Natural killer cell (primary cell): ENCODE measurements at regions not wholly inside any gene's neighbourhood (a gene's known extent, or its start where the extent isn't known, plus 50 kb on each side); places are given as distances from the start of the nearest gene placed in this dataset.

Experiments used
- ATAC-seq, 3 donors: fragments of 150-1000 bp in 2 of 3; fragments of 200-7000 bp in 1 of 3; cut with Tn5 transposase; 1 replicate in 1 of 3; 2 replicates in 2 of 3; pipeline ENCODE4 v1.10.0; 2021; ENCODE audit warnings: mild to moderate bottlenecking in 2 of 3, moderate library complexity in 2 of 3
- DNase-seq, 2 donors: peaks; one replicate each; pipeline versions ENCODE4 v3.0.0 to v3.0.0-alpha.2; 2013 to 2021; ENCODE audit warnings: mixed read lengths in 1 of 2
- H3K27ac ChIP-seq: one replicate; pipeline ENCODE4 v1.5.1; 2013; ENCODE audit warnings: mild to moderate bottlenecking, low read length
- H3K27me3 ChIP-seq: one replicate; pipeline ENCODE4 v1.6.1; 2013; ENCODE audit warnings: low read length; ENCODE audit not compliant: control insufficient read depth, insufficient read depth
- H3K36me3 ChIP-seq: one replicate; pipeline ENCODE4 v1.6.1; 2013; ENCODE audit warnings: low read length; ENCODE audit not compliant: control insufficient read depth, insufficient read depth
- H3K4me1 ChIP-seq: one replicate; pipeline ENCODE4 v1.6.1; 2013; ENCODE audit warnings: low read length; ENCODE audit not compliant: control insufficient read depth, insufficient read depth
- H3K4me3 ChIP-seq: one replicate; pipeline ENCODE4 v1.5.1; 2013; ENCODE audit warnings: low read length
- H3K9me3 ChIP-seq: one replicate; pipeline ENCODE4 v1.6.1; 2013; ENCODE audit warnings: low read length; ENCODE audit not compliant: control insufficient read depth, insufficient read depth
- H3K27ac Mint-ChIP-seq, 2 donors: one replicate each; pipeline ENCODE4 v1.8.0; 2022; ENCODE audit warnings: mild to moderate bottlenecking in 2 of 2, mixed read lengths in 2 of 2, moderate library complexity in 1 of 2
- H3K27me3 Mint-ChIP-seq, 2 donors: one replicate each; pipeline ENCODE4 v1.8.0; 2022; ENCODE audit warnings: low read depth in 2 of 2, mixed read lengths in 2 of 2
- H3K36me3 Mint-ChIP-seq: one replicate; pipeline ENCODE4 v1.8.0; 2022; ENCODE audit warnings: mixed read lengths
- H3K4me1 Mint-ChIP-seq, 2 donors: one replicate each; pipeline ENCODE4 v1.8.0; 2022; ENCODE audit warnings: mixed read lengths in 2 of 2
- H3K4me3 Mint-ChIP-seq: one replicate; pipeline ENCODE4 v1.8.0; 2022; ENCODE audit warnings: mild to moderate bottlenecking, moderate library complexity, mixed read lengths
- H3K9me3 Mint-ChIP-seq, 2 donors: one replicate each; pipeline ENCODE4 v1.8.0; 2022; ENCODE audit warnings: mixed read lengths in 2 of 2
- CTCF ChIP-seq: fragments of 200-600 bp; IDR thresholded peaks from one replicate; pipeline ENCODE4 v1.8.0; 2022; ENCODE audit warnings: antibody characterized with exemption
- WGBS: methylation state at CpG from one replicate; pipeline ENCODE4 v1.1.7; 2013; ENCODE audit warnings: missing lambda C conversion rate; ENCODE audit not compliant: insufficient coverage; 5-methylcytosine and 5-hydroxymethylcytosine counted together
- intact Hi-C: fragments of 100-400 bp; cut with micrococcal nuclease; formaldehyde crosslinking; loops from one replicate; pipeline ENCODE4 v1.14.2; 2022

DNA sequence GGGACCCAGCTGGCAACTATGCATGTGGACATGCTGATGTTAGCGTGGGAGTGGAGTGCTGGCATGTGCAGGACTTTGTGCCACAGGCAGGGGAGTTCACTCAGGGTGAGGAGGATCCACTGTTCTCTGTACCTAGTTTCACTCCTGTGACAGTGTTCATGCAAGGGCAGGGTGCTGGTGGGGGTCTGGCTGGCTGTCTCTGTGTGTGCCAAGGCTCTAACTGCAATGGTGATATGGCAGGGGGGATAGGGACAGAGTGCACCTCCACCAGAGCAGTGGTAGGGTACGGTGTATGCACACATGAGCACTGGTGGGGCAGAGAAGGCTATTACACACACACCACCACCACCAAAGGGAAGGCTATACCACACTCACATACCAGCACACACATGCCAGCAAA, 210.2 kb upstream of the DEFB112 start:
- Histone ChIP-seq H3K27ac (no peak overlapping the region), H3K9me3 (peaks cover 19% of the 10 kb centered on the region), H3K4me1 (no peaks in the 10 kb centered on the region), H3K27me3 (no peaks in the 10 kb centered on the region), H3K4me3 (no peak overlapping the region), H3K36me3 (no peaks in the 10 kb centered on the region)
- peaks cover 19 to 21% of the 10 kb centered on the region in 2 donors for H3K9me3 Mint-ChIP-seq
- WGBS: 76% methylated on average over 1 of the region's 2 CpGs
- TF ChIP-seq CTCF: no peak
- H3K4me3 Mint-ChIP-seq: no peak overlapping the region
- ATAC-seq: no peak
- no peak overlapping the region for H3K27ac Mint-ChIP-seq
- H3K36me3 Mint-ChIP-seq: peaks cover 17% of the 10 kb centered on the region
- intact Hi-C loops: no loop called here
- no peaks in the 10 kb centered on the region for H3K4me1 Mint-ChIP-seq
- H3K27me3 Mint-ChIP-seq: no peaks in the 10 kb centered on the region
- DNase-seq: no peak

DNA sequence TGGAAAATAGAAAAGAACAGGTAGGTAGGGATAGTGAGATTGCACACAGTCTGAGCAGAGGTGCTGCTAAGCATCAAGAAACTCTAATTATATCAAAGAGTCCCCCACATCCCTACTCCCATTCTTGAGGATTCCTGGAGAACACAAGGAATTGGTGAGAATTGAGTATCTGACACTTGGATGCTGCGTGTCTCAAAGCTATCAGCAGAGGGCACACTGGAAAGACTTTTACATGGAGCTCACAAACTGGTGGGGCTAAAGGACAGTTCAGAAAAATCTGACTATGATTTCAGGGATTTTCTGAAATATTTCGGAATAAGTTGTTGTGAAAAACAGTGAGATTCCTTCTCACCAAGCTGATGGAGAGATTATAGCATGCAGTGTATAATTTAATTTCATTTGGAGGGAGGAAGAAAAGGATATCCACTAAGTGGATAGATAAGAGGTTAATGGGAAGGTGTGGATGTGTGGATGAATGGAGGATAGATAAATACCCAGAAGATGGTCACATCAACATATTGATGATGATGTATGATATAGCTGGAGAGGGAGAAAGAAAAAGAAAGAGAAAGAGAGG, 215.4 kb upstream of the DEFB112 start:
- Histone ChIP-seq H3K4me3 (no peak overlapping the region), H3K36me3 (no peaks in the 10 kb centered on the region), H3K27me3 (no peaks in the 10 kb centered on the region), H3K27ac (no peak overlapping the region), H3K9me3 (peaks cover 19% of the 10 kb centered on the region), H3K4me1 (no peaks in the 10 kb centered on the region)
- Mint-ChIP-seq H3K27me3 (no peaks in the 10 kb centered on the region), H3K4me3 (no peak overlapping the region), H3K27ac (no peak overlapping the region), H3K36me3 (peaks cover 7% of the 10 kb centered on the region), H3K9me3 (peaks cover 15 to 24% of the 10 kb centered on the region in 2 donors), H3K4me1 (no peaks in the 10 kb centered on the region)
- intact Hi-C loops: no loop called here
- DNase-seq (no peak), ATAC-seq (no peak)
- no peak for TF ChIP-seq CTCF
- WGBS: 24% methylated on average over 2 of the region's 2 CpGs

GRCh38 chr6:50270415-50270814, 220.7 kb upstream of the DEFB112 start:
- Histone ChIP-seq H3K27ac (no peak overlapping the region), H3K9me3 (no peaks in the 10 kb centered on the region), H3K4me1 (no peaks in the 10 kb centered on the region), H3K36me3 (no peaks in the 10 kb centered on the region), H3K27me3 (no peaks in the 10 kb centered on the region), H3K4me3 (no peak overlapping the region)
- Mint-ChIP-seq H3K9me3 (peaks cover 14 to 23% of the 10 kb centered on the region in 2 donors), H3K27ac (no peak overlapping the region), H3K36me3 (peaks cover 7% of the 10 kb centered on the region), H3K4me1 (no peaks in the 10 kb centered on the region), H3K4me3 (no peak overlapping the region), H3K27me3 (no peaks in the 10 kb centered on the region)
- ATAC-seq (no peak), DNase-seq (no peak)
- intact Hi-C loops: no loop called here
- TF ChIP-seq CTCF: no peak
- WGBS: 52% methylated on average over 1 of the region's 1 CpG

- WGBS: no CpG with 5 or more reads among the region's 2 CpGs
- peaks cover 7% of the 10 kb centered on the region for H3K36me3 Mint-ChIP-seq
- no peak for ATAC-seq
- no peaks in the 10 kb centered on the region for H3K27me3 Mint-ChIP-seq
- H3K4me1 Mint-ChIP-seq: no peaks in the 10 kb centered on the region
- no peaks in the 10 kb centered on the region for H3K9me3 ChIP-seq
- H3K4me1 ChIP-seq: no peaks in the 10 kb centered on the region
- no peaks in the 10 kb centered on the region for H3K36me3 ChIP-seq
- intact Hi-C loops: no loop called here
- peaks cover 13 to 21% of the 10 kb centered on the region in 2 donors for H3K9me3 Mint-ChIP-seq
- H3K27ac Mint-ChIP-seq: no peak overlapping the region
- H3K4me3 ChIP-seq: no peak overlapping the region
- DNase-seq: no peak
- no peak overlapping the region for H3K4me3 Mint-ChIP-seq
- no peak overlapping the region for H3K27ac ChIP-seq
- H3K27me3 ChIP-seq: no peaks in the 10 kb centered on the region
- TF ChIP-seq CTCF: no peak
Observed at GRCh38 chr6:50271266-50271665, 221.5 kb upstream of the DEFB112 start.
